NCI-H2227 treated with DMSO at 0.1 percent for 48 hours (cell line): ENCODE measurements at regions not wholly inside any gene's neighbourhood (a gene's known extent, or its start where the extent isn't known, plus 50 kb on each side); places are given as distances from the start of the nearest gene placed in this dataset.

Experiments
- DNase-seq: peaks from one replicate; lab custom pipeline; 2025; lab: John Stamatoyannopoulos, UW

GRCh38 chr6:53974941-53975340, 136.3 kb upstream of the MLIP start:
- no peak for DNase-seq

DNA sequence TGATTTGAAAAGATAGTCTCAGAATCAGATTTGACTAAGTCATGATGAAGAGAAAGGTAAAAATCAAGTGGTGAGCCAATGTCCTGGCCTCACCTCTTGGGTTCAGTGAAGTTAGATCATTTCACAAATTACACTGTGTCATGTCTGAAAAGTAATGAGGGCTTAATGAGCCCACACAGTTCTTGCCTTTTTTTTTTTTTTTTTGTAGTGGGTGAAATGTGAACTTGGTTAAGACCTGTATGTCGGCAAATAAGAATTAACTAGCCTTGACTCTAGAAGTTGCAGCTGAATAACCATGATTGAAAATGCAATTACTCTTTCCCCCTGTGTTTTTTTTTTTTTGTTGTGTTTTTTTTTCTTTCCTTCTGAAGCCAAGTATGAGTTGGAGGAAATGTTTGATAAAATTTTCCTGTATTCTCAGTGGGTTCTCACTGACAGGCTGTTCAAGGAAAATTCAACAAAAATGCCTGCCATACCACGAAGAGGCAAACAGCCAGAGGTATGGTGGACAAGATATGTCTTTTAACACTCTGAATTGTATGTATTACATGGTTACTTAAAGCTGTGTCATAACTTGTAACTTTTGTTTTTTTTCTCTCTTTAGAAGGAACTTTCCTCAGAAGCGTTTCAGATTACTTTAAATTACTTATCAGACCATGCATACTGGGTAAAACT, 135.2 kb upstream of the MLIP start:
- no peak for DNase-seq

- no peak for DNase-seq
Observed at GRCh38 chr6:53977551-53977950, 133.7 kb upstream of the MLIP start.

- peak; percentile 33 for DNase-seq
Observed at GRCh38 chr6:53979468-53980067, 131.7 kb upstream of the MLIP start.

- DNase-seq = no peak
Observed at GRCh38 chr6:53982366-53983050, 128.7 kb upstream of the MLIP start.

GRCh38 chr6:53983301-53983700, 127.9 kb upstream of the MLIP start:
- no peak for DNase-seq

GRCh38 chr6:53984163-53984562, 127.1 kb upstream of the MLIP start:
- no peak for DNase-seq

DNA sequence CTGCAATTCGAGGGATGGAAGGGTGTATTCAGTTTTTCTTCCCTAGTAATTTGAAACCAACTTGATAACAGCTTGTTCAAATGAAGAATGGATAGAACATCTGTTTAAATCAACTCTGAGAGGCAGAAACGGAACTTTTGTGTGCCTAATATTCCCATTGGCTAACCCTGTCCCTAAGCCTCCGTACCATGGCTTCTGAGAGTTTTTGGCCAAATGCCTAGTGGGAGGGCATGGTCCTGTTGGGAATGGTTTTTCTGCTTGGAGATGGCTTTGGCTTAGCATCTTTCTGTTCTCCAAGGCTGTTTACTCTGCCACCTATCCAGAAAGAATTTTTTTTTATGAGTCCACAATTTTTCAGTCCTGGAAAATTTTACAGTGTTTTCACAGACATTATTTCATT, 126.7 kb upstream of the MLIP start:
- no peak for DNase-seq

DNA sequence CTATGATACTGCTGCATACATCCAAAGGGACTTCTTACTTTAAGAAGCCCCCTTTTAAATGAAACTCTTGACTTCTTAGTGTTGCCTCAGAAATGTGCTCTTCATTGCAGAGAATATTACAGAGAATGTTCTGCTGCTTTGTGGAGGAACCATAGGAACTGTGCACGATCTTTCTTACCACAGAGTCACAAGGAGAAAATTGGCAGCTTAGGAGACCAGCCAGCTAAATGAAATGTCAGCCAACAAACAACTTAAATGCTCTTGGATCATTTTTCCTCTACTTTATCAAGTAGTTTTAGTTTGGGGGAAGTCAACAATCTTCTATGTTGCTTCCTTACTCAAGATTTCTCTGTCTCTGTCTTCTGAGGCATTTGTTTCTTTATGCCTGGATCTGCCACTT, 125.9 kb upstream of the MLIP start:
- no peak for DNase-seq

DNA sequence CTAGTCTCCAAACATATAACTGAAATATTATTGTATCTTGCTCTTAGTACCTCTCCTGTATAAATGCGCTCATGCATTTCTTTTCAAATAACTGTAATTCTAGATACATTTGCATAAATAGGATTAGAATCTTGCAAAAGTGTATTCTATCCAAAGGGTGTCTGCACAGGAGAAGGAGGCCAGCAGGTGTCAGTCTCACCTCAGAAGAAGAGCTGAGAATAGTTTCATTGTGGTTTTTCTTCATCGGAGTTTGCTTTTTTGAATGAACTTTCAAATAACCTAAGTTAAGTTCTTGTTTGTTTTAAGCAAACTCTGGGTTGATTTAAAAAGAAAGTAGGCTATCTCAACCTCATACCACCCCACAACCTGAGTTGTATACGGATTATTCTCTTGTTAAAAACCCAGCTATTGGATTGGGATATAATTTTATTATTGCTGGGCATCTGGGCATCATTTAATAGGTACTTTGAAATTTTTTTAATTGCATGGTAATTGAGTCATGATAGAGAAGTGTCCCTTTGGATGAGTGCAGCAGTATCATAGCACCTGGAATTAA, 125.0 kb upstream of the MLIP start:
- peak; percentile 5 for DNase-seq

DNA sequence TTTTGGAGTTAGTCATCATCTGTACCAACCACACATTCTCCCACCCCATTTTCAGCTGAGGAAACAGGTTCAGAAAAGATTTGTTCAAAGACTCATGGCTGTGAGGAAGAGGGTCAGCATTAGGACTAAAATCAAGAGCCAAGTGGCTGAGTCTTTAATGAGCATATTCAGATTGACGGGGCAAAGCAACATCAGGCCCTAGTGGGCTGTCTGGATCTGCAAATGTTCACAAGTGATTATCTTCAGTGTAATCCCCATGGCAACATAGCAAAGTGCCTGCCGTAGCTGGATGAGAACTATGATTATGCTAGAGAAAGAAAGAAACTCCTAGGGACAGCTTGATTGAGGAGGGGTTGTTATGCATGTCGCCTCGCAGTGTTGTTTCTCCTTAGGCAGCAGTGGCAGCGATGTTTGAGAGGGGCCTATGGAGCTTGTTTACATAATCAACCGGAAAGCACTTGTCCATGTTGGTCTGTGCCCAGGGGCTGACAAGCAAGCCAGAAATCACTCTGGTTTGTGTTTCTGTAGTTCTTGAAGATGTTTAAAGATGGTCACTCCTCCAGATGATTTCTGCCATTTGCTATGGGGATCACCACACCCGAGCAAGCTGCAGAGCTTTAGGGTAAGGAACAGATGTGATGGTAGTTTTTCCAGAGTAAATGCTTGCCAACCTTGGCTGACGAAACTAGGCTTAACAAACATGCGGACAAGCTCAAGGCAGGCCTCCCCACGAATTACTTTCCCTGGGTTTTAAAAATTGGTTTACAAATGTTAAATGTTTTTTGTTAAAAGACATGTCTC, 124.3 kb upstream of the MLIP start:
- DNase-seq = peak; percentile 3

DNA sequence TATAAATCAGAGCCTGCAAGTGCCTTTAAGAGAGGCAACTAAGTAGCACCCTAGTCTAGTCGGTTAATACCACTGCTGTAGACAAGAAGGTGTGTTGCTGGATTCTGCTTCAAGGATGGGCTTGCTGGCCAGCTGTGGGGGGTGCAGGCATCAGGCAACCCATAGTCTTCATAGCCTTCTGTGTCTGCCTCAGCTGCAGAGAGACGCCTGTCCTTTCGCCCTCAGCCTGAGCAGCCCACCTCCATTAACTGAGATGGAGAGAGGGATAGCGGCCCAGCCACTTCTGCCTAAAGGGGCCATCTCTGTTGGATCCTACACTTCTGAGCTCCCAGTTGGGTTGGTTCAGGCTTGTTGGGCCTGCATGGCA, 123.7 kb upstream of the MLIP start:
- no peak for DNase-seq

- DNase-seq = no peak
Observed at GRCh38 chr6:53989504-53989903, 121.7 kb upstream of the MLIP start.

DNA sequence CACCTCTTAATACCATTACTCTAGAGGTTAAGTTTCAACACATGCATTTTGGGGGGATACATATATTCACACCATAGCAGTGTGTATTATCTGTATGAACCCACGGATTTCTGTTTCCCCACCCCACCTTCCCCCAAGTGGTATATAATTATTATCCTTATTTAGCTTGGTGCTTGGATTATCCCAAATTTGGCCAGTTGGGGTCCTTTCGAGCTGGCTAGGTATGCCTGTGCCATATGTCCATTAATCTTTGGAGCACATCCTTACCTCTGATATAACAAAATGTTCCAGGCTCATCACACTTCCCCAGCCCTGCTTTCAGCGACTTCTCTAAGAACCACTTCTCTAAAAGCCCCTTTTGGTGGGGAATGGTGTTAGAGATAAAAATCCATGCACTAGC, 118.7 kb upstream of the MLIP start:
- DNase-seq = no peak

DNA sequence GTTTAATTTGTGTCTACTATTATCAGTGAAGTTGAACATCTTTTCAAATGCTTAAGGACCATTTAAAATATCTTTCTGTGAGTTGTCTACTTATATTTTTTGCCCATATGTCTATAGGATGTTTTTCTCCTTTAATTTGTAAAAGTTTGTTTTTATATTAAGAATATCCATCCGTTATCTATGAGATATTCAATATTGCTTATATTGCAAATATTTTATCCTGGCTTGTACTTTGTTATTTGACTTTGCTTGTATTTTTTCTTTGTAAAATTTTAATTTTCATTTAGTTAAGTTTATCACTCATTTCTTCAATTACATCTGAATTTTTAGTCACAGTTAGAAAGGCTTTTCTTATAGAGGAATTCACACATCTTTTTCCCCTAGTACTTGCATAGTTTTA, 117.0 kb upstream of the MLIP start:
- DNase-seq = no peak

- DNase-seq = no peak
Observed at GRCh38 chr6:53995935-53996334, 115.3 kb upstream of the MLIP start.

DNA sequence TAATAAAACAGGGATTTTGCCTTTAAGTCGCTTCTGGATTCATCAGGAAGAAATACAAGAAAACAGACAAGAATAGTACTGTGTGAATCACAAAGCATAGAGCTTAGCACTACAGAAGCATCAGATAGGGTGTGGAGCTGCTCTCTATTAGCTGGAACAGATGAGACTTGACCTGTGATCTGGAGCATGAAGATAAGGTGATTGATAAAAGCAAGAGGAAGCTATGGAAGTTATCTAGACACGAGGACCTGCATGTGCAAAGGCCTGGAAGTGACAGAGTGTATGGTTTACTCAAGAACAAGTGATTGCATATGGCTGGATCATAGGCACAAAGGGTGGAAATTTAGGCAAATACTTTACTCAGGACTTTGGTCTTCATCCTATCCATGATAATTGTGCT, 112.9 kb upstream of the MLIP start:
- DNase-seq = no peak

DNA sequence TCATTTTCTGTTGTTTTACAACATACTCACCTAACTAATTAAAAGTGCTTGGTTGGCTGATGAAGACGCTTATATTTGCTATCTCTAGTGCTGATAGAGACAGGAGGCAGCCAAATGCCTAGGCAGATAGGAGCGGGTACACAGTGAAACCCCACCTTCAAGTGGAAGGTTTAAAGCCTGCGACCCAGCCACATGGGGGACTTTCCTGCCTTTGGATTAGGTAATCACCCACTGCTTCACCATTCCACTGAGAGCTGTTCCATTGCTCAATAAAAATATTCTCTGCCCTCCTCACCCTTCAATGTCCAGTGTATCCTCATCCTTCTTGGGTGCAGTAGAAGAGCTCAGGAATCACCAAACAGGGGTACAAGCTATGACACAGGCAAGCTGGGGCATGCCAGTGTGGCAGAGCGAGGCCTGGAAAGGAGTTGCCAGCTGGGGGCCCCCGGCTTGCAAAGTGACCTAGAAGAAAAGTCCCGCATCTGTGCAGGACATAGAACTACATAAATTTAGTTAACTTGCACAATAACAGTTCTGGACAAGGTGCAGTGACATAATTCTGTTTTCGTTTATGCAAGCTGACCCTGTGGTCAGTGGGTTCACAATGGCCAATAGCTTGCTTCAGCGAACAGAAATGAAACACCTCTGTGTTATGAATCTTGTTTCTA, 112.0 kb upstream of the MLIP start:
- no peak for DNase-seq

- no peak for DNase-seq
Observed at GRCh38 chr6:54002116-54002515, 109.1 kb upstream of the MLIP start.

- DNase-seq = no peak
Observed at GRCh38 chr6:54003316-54003715, 107.9 kb upstream of the MLIP start.

DNA sequence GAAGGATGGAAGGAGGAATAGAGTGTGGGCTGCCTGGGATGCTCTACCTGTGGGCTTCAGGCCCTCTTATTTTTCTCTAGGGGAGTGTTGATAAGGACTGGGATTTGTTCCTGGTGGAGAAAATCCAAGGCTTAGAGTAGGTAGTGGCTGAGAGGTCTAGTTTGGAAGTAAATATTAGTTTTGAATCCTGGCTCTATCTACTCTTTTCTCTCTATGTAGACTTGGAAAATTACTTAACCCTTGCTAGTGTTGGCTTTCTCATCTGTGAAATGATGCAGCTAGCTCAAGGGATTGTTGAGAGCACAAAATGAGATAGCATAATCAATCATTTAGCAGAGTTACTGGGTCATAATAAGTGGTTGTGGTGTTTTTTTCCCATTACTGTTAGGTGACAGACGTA, 102.7 kb upstream of the MLIP start:
- DNase-seq = no peak

DNA sequence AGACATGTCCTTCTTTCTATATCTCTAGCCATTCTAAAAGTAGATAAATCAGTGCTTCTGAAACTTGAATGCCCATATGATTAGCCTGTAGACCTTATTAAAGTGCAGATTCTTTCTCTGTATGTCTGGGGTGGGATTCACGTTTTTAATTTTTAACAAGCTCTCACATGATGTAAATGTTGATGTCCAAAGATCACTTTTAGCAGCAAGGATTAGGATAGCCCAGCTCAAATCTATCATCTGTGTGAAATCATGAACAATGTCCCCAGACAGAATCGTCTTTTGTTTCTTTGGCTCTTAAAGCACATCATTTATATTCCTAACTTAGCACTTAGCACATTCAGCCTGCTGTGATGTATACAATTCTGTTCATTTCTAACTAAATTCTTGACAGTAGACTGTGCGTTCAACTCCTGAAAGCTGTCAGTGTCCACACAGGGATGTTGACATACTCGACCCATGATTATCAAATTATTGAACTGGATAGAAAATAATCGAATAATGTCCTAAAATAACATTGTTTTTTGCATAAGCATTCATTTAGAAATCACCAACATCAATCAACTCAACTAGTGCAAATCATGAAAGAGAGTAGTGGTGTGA, 102.1 kb upstream of the MLIP start:
- DNase-seq = no peak
